Fibroblast of skin of scalp (primary cell): ENCODE measurements at regions not wholly inside any gene's neighbourhood (a gene's known extent, or its start where the extent isn't known, plus 50 kb on each side); places are given as distances from the start of the nearest gene placed in this dataset.
A peak's percentile ranks its signal among the peaks of the same experiment; 100 is the strongest.
"Not testable (repeated sequence)": the region's sequence is repeated elsewhere in the genome, so short reads cannot be mapped to it uniquely, and the experiment has no call there.

Experiments used
- DNase-seq: peaks from one replicate; pipeline ENCODE4 v3.0.0-alpha.2; 2013

- not testable (repeated sequence) for DNase-seq
Measured at GRCh38 chr11:13614918-13615317, 53.5 kb upstream of the FAR1 start.

DNA sequence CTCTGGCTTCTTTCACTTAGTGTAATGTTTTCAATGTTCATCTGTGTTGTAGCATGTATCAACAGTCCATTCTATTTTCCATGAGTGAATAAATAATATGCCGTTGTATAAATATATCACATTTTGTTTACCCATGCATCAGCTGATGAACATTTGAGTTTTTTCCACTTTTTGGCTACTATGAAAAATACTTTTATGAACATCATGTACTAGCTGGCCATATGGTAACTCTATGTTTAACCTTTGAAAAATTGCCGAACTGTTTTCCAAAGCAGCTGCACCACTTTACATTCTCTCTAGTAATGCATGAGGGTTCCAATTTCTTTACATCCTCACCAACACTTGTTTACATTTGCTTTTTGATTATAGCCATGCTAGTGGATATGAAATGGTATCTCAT lies 59.8 kb upstream of the FAR1 start:
- DNase-seq, result no peak

DNA sequence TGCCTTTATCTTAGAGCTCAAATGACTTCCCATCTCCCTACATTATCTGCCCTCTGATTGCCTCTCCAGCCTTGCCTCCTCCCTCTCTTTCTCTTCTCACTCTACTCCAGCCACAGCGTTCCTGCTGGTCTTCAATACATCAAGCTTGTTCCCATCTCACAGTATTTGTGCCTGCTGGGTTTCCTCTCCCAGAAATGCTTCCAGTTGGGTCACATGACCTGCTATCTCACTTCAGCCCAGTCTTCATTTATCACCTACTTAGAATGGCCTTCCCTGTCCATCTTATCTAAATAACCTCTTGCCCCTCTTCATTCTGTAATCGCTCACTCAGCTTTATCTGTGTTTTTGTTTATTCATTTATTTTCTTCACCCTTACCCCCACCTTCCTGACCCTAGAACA lies 61.8 kb upstream of the FAR1 start:
- no peak for DNase-seq

DNA sequence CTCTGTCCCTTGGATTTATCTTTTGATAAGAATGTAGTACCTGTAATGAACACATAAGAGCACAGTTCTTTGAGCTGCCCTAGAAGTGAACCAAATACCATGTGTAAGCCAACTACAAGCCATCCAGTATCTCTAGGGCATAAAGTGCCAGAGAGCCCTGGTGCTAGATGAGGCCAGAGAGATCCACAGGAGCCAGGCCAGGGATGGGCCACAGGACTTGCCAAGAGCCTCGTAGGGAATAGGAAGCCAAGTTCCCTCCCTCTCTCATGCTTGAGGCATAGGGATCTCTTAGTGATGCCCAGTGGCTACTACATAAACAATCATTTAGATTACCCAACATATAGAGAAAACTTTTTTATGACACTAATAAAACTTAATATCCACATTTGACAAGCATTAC lies 64.8 kb upstream of the FAR1 start:
- no peak for DNase-seq

- DNase-seq, result no peak
Measured at GRCh38 chr11:13602844-13603243, 65.6 kb upstream of the FAR1 start.

- peak; percentile 9 for DNase-seq
Measured at GRCh38 chr11:13596611-13597326, 71.7 kb upstream of the FAR1 start.

GRCh38 chr11:13595166-13595565 lies 73.3 kb upstream of the FAR1 start:
- DNase-seq, result peak; percentile 75

GRCh38 chr11:13594044-13594443 lies 74.4 kb upstream of the FAR1 start:
- DNase-seq, result no peak

- no peak for DNase-seq
Measured at GRCh38 chr11:13578514-13579140, 82.8 kb upstream of the PTH start.

DNA sequence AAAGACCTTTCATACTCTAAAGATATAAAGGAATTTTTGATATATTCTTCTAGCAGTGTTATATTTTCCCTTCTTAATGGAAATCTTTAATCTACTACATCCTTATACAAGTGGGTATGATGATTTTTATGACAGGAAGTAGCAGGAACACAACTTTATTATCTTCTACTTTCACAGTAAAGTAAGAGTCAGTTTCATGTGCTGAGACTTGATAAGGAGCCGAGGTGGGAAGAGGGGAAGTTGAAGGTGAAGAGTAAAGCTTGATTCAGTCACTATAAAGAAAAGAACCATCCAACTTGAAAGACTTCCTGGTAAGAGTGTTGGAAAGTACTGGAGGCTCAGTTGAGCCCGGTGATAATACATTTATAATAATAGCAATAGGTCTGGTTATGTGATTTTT lies 82.1 kb upstream of the PTH start:
- DNase-seq, result no peak

GRCh38 chr11:13576995-13577394 lies 81.2 kb upstream of the PTH start:
- DNase-seq, result no peak

DNA sequence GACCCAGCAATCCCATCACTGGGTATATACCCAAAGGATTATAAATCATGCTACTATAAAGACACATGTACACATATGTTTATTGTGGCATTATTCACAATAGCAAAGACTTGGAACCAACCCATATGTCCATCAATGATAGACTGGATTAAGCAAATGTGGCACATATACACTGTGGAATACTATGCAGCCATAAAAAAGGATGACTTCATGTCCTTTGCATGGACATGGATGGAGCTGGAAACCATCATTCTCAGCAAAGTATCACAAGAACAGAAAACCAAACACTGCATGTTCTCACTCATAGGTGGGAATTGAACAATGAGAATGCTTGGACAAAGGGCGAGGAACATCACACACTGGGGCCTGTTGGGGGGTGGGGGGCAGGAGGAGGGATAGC lies 79.6 kb upstream of the PTH start:
- DNase-seq, result not testable (repeated sequence)

DNA sequence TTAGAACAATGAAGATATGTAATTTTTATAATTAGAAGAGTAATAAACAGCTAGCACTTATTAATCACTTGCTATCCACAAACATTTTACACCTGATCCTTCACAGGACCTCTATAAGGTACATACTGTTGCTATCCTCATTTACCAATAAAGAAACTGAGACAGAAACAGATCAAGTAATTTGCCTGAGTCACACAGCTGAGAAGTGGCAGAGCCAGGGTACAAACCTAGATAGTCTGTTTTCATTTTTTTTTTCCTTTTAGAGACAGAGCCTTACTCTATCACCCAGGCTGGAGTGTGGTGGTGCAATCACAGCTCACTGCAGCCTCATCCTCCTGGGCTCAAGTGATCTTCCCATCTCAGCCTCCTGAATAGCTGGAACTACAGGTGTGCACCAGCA lies 71.8 kb upstream of the PTH start:
- DNase-seq, result no peak

- no peak for DNase-seq
Measured at GRCh38 chr11:13561860-13562259, 66.1 kb upstream of the PTH start.

GRCh38 chr11:13560341-13560740 lies 64.5 kb upstream of the PTH start:
- not testable (repeated sequence) for DNase-seq

- DNase-seq, result no peak
Measured at GRCh38 chr11:13552784-13553183, 57.0 kb upstream of the PTH start.

- DNase-seq, result no peak
Measured at GRCh38 chr11:13551834-13552233, 56.0 kb upstream of the PTH start.

GRCh38 chr11:13550761-13551160 lies 55.0 kb upstream of the PTH start:
- DNase-seq, result no peak

DNA sequence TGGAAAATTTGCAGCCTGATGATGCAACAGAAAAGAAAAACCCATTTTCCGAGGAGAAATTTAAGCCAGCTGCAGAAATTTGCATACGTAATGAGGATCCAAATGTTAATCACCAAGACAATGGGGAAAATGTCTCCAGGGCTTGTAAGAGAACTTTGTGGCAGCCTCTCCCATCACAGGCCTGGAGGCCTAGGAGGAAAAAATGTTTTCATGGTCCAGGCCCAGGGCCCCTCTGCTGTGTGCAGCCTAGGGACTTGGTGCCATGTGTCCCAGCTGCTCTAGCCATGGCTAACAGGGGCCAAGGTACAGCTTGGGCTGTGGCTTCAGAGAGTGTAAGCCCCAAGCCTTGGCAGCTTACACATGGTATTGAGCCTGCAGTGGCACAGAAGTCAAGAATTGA lies 50.3 kb upstream of the PTH start:
- DNase-seq, result not testable (repeated sequence)
